C4-2B (cell line): ENCODE measurements at regions not wholly inside any gene's neighbourhood (a gene's known extent, or its start where the extent isn't known, plus 50 kb on each side); places are given as distances from the start of the nearest gene placed in this dataset.

Experiments used
- CTCF ChIP-seq: fragments of 450-650 bp; conservative IDR thresholded peaks from 2 replicates; pipeline ENCODE4 v1.5.1; 2017; ENCODE audit warnings: mild to moderate bottlenecking
- ZFX ChIP-seq: fragments of 450-650 bp; IDR thresholded peaks from 2 replicates; pipeline ENCODE4 v1.6.1; 2017

- TF ChIP-seq CTCF = no peak
- TF ChIP-seq ZFX = no peak
Measured at GRCh38 chr12:16949871-16950667, 344.1 kb upstream of the LMO3 start.
